KMS-11 (cell line): ENCODE measurements at regions not wholly inside any gene's neighbourhood (a gene's known extent, or its start where the extent isn't known, plus 50 kb on each side); places are given as distances from the start of the nearest gene placed in this dataset.

Source experiments
- H2AFZ ChIP-seq: fragments of 200-600 bp; sonication (generic); 2 replicates; pipeline ENCODE4 v1.6.1; 2016; ENCODE audit warnings: antibody characterized with exemption, mixed run types, low read depth
- H3K27ac ChIP-seq: fragments of 200-600 bp; sonication (generic); 2 replicates; pipeline ENCODE4 v1.6.1; 2016; ENCODE audit warnings: mild to moderate bottlenecking, mixed run types
- H3K27me3 ChIP-seq: fragments of 200-600 bp; sonication (generic); 2 replicates; pipeline ENCODE4 v1.6.1; 2017; ENCODE audit warnings: mild to moderate bottlenecking, low read depth, mixed run types, moderate library complexity; ENCODE audit not compliant: insufficient read depth
- H3K36me3 ChIP-seq: fragments of 200-600 bp; sonication (generic); 2 replicates; pipeline ENCODE4 v1.6.1; 2017; ENCODE audit warnings: mild to moderate bottlenecking, mixed run types; ENCODE audit not compliant: insufficient read depth
- H3K4me1 ChIP-seq: fragments of 200-600 bp; sonication (generic); 2 replicates; pipeline ENCODE4 v1.6.1; 2016; ENCODE audit warnings: mild to moderate bottlenecking, low read depth, mixed run types; ENCODE audit not compliant: poor library complexity, severe bottlenecking
- H3K4me2 ChIP-seq: fragments of 200-600 bp; sonication (generic); 2 replicates; pipeline ENCODE4 v1.7.0; 2016; ENCODE audit warnings: mild to moderate bottlenecking, mixed run types
- H3K4me3 ChIP-seq: fragments of 200-600 bp; sonication (generic); IDR thresholded peaks from 2 replicates; pipeline ENCODE4 v1.6.1; 2017; ENCODE audit warnings: low read depth, low read length, mixed read lengths; ENCODE audit not compliant: insufficient read depth
- H3K79me2 ChIP-seq: fragments of 200-600 bp; sonication (generic); 2 replicates; pipeline ENCODE4 v1.6.1; 2016; ENCODE audit warnings: low read depth, mixed run types; ENCODE audit not compliant: insufficient read depth
- H3K9ac ChIP-seq: fragments of 200-600 bp; sonication (generic); 2 replicates; pipeline ENCODE4 v1.6.1; 2016; ENCODE audit warnings: mild to moderate bottlenecking, mixed run types
- H4K20me1 ChIP-seq: fragments of 200-600 bp; sonication (generic); 2 replicates; pipeline ENCODE4 v1.6.1; 2016; ENCODE audit warnings: mild to moderate bottlenecking, mixed run types; ENCODE audit not compliant: insufficient read depth
- CTCF ChIP-seq: fragments of 200-600 bp; sonication (generic); conservative IDR thresholded peaks from 2 replicates; pipeline ENCODE4 v1.6.1; 2017; ENCODE audit warnings: low read depth, mild to moderate bottlenecking, antibody characterized with exemption, low read length, moderate library complexity, mixed read lengths

- no peak overlapping the region for H3K4me2 ChIP-seq
- no peaks in the 10 kb centered on the region for H3K79me2 ChIP-seq
- H3K4me3 ChIP-seq = no peak overlapping the region
- no peak overlapping the region for H3K27ac ChIP-seq
- H3K36me3 ChIP-seq = no peaks in the 10 kb centered on the region
- H4K20me1 ChIP-seq = no peaks in the 10 kb centered on the region
- H3K9ac ChIP-seq = no peak overlapping the region
- no peaks in the 10 kb centered on the region for H3K27me3 ChIP-seq
- no peak for TF ChIP-seq CTCF
- H2AFZ ChIP-seq = no peak overlapping the region
- no peaks in the 10 kb centered on the region for H3K4me1 ChIP-seq
Observed at GRCh38 chr1:55589671-55590297, 374.6 kb upstream of the USP24 start.

- no peak overlapping the region for H3K4me2 ChIP-seq
Observed at GRCh38 chr1:55588309-55588708, 373.1 kb upstream of the USP24 start.

GRCh38 chr1:55586771-55587170, 371.6 kb upstream of the USP24 start:
- Histone ChIP-seq H3K4me2 (no peak overlapping the region), H3K9ac (no peak overlapping the region), H4K20me1 (no peaks in the 10 kb centered on the region), H2AFZ (no peak overlapping the region), H3K4me3 (no peak overlapping the region), H3K4me1 (no peaks in the 10 kb centered on the region), H3K27me3 (no peaks in the 10 kb centered on the region), H3K27ac (no peak overlapping the region), H3K36me3 (no peaks in the 10 kb centered on the region), H3K79me2 (no peaks in the 10 kb centered on the region)
- no peak for TF ChIP-seq CTCF

More at GRCh38 chr1:55588309-55588708, 373.1 kb upstream of the USP24 start:
- Histone ChIP-seq H3K79me2 (no peaks in the 10 kb centered on the region), H3K27ac (no peak overlapping the region), H3K9ac (no peak overlapping the region), H2AFZ (no peak overlapping the region), H3K4me1 (no peaks in the 10 kb centered on the region), H3K36me3 (no peaks in the 10 kb centered on the region), H4K20me1 (no peaks in the 10 kb centered on the region), H3K27me3 (no peaks in the 10 kb centered on the region), H3K4me3 (no peak overlapping the region)
- TF ChIP-seq CTCF = no peak

- Histone ChIP-seq H3K27ac (no peak overlapping the region), H3K4me3 (no peak overlapping the region), H4K20me1 (no peaks in the 10 kb centered on the region), H3K4me1 (no peaks in the 10 kb centered on the region), H3K79me2 (no peaks in the 10 kb centered on the region), H3K36me3 (no peaks in the 10 kb centered on the region), H3K27me3 (no peaks in the 10 kb centered on the region), H3K4me2 (no peak overlapping the region), H3K9ac (no peak overlapping the region), H2AFZ (no peak overlapping the region)
- no peak for TF ChIP-seq CTCF
Observed at GRCh38 chr1:55585402-55585792, 370.2 kb upstream of the USP24 start.
